ENCODE measurements at regions not wholly inside any gene's neighbourhood (a gene's known extent, or its start where the extent isn't known, plus 50 kb on each side); places are given as distances from the start of the nearest gene placed in this dataset.

GRCh38 chr6:14920276-14920675 lies 325.6 kb upstream of the JARID2 start:
- TF ChIP-seq EP300 (IDR thresholded peaks at IDR 0.05) (no peak), CTCF (IDR thresholded peaks at IDR 0.05) (no peak), POLR2A (IDR thresholded peaks at IDR 0.05) (no peak)
